AG04449 (cell line): ENCODE measurements at regions not wholly inside any gene's neighbourhood (a gene's known extent, or its start where the extent isn't known, plus 50 kb on each side); places are given as distances from the start of the nearest gene placed in this dataset.
"Not testable (repeated sequence)": the region's sequence is repeated elsewhere in the genome, so short reads cannot be mapped to it uniquely, and the experiment has no call there.

ENCODE experiments used
- CTCF ChIA-PET: fragments of 350-600 bp; formaldehyde crosslinking; extraction: SDS; loops from one replicate; lab custom pipeline; 2021; ENCODE audit warnings: antibody characterized with exemption; lab: Yijun Ruan, JAX
- POLR2A ChIA-PET: fragments of 400-600, 350-600 bp; formaldehyde crosslinking; extraction: SDS; loops from one replicate; lab custom pipeline; 2020; ENCODE audit warnings: antibody characterized with exemption, inconsistent platforms; lab: Yijun Ruan, JAX
- DNase-seq: peaks from one replicate; pipeline ENCODE4 v3.0.0-alpha.2; 2010; ENCODE audit warnings: low read depth, low spot score
- H3K4me3 ChIP-seq: 2 replicates; pipeline ENCODE4 v1.5.1; 2011; ENCODE audit warnings: low read depth, mild to moderate bottlenecking, control low read depth, low read length
- TF ChIP-seq, protein P1 (sequence below): IDR thresholded peaks from one replicate; pipeline ENCODE4 v1.5.1; 2011; ENCODE audit warnings: mild to moderate bottlenecking, moderate library complexity, low read length, control low read depth, inconsistent platforms; ENCODE audit not compliant: insufficient read depth; ENCODE audit errors: missing control alignments

DNA sequence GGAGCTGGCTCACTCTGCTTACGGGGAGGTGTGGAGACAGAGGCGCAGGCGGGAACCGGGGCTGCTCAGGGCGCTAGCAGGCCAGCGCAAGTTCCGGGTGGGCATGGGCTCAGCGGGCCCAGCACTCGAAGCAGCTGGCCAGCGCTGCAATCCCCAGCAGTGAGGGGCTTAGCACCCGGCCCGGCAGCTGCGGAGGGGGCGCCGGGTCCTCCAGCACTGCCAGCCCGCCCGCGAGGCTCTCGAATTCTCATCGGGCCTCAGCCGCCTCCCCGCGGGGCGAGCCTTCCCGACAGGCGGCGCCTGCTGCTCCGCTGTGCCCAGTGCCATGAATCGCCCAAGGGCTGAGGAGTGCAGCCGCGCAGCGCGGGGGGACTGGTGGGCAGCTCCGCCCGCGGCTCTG is 78.6 kb upstream of the MITF start:
- TF ChIP-seq, protein P1, sequence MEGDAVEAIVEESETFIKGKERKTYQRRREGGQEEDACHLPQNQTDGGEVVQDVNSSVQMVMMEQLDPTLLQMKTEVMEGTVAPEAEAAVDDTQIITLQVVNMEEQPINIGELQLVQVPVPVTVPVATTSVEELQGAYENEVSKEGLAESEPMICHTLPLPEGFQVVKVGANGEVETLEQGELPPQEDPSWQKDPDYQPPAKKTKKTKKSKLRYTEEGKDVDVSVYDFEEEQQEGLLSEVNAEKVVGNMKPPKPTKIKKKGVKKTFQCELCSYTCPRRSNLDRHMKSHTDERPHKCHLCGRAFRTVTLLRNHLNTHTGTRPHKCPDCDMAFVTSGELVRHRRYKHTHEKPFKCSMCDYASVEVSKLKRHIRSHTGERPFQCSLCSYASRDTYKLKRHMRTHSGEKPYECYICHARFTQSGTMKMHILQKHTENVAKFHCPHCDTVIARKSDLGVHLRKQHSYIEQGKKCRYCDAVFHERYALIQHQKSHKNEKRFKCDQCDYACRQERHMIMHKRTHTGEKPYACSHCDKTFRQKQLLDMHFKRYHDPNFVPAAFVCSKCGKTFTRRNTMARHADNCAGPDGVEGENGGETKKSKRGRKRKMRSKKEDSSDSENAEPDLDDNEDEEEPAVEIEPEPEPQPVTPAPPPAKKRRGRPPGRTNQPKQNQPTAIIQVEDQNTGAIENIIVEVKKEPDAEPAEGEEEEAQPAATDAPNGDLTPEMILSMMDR: no peak
- DNase-seq: no peak
- no peak overlapping the region for H3K4me3 ChIP-seq
- ChIA-PET CTCF (interaction anchor here (1.8 kb wide), 1 partner anchor 11 kb away, joined by 6 read pairs; no protein-coding TSS in a partner anchor), POLR2A (no interaction called here)

DNA sequence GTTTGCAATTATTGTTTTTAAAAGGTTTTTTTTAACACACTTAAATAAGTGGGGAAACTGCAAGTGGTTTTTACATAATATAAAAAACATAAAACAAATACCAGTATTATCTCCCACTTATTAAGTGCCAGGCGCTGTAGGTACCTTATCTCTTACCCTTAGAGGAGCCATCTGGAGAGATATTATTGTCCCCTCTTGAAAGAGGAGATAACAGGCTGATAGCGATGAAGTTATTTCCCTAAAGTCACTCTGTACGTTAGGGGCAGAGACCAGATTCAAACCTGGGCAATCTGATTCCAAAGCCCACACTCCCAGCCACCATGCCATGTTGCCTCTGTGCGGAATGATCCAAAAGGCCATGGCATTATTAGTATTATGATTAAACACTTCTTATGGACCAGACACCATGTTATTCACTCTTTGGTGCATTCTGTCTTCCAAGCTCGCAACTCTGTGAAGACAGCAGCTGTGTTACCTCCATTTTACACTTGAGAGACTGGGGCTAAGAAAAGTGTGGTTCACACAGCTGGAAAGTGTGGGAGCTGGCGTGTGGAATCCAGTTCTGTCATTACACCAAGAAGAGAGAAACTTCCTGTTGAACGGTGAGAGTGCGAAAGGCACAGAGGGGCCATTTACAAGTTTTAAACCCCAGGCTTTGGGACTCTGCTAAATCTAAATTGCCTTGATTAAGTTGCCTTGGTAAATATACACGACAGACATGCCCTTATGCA is 79.9 kb upstream of the MITF start:
- TF ChIP-seq, protein P1: no peak
- ChIA-PET POLR2A (no interaction called here), CTCF (interaction anchor here (1.8 kb wide), 1 partner anchor 12 kb away, joined by 6 read pairs; no protein-coding TSS in a partner anchor)
- no peak overlapping the region for H3K4me3 ChIP-seq
- no peak for DNase-seq

GRCh38 chr3:69658514-69659140 is 80.6 kb upstream of the MITF start:
- H3K4me3 ChIP-seq: no peak overlapping the region
- no peak for DNase-seq
- CTCF ChIA-PET: no interaction called here
- TF ChIP-seq, protein P1: no peak
- POLR2A ChIA-PET: no interaction called here

DNA sequence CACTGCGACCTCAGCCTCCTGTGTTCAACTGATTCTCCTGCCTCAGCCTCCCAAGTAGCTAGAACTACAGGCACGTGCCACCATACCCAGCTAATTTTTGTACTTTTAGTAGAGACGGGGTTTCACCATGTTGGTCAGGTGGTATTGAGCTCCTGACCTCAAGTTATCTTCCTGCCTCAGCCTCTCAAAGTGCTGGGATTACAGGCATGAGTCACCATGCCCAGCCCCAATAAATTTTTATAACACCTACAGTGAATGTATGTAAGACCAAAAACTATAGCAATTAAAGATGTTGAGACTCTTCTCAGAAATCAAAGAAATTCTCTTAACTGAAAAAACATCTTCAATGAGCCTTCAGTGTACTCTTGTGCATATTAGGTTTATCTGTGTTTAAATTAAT is 82.2 kb upstream of the MITF start:
- H3K4me3 ChIP-seq, DNase-seq, CTCF ChIA-PET, POLR2A ChIA-PET: not testable (repeated sequence)

DNA sequence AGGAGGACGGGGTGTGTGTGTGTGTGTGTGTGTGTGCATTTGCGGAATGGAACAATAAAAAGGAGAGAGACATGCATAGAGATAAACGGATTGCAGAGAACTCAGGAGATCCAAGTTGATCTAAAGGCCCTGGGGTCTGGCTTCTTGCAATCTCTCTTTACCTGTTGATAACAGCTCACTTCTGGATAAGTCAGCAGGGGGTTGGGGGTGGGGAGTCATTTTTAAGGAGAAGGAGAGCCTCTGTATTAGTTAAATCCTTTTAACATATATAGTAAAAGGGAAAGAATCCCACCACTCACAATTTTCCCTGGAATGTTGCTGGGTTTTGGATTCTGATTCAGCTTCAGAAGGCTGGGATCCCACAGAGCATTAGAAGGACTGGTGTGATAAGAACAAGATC is 87.5 kb upstream of the MITF start:
- no peak overlapping the region for H3K4me3 ChIP-seq
- ChIA-PET CTCF (no interaction called here), POLR2A (no interaction called here)
- no peak for DNase-seq
- TF ChIP-seq, protein P1: no peak

DNA sequence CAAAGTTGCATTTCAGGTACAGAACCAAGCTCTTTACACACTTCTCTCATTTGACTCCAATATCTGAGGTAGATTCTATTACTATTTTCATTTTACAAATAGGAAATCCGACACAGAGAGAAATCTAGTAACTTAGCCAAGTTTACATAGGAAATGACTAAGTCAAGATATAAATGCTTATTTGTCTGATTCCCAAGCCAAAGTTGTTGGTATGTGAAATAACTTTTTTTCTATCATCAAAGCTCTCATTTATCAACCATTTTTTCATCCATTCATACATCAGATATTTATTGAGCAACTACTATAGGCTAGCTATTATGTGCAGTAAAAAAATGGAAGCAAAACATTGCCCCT is 89.2 kb upstream of the MITF start:
- ChIA-PET POLR2A (no interaction called here), CTCF (no interaction called here)
- TF ChIP-seq, protein P1: no peak

More for the DNA sequence above, 89.2 kb upstream of the MITF start:
- H3K4me3 ChIP-seq: no peak overlapping the region
- DNase-seq: no peak
